ENCODE measurements at regions not wholly inside any gene's neighbourhood (a gene's known extent, or its start where the extent isn't known, plus 50 kb on each side); places are given as distances from the start of the nearest gene placed in this dataset.

DNA sequence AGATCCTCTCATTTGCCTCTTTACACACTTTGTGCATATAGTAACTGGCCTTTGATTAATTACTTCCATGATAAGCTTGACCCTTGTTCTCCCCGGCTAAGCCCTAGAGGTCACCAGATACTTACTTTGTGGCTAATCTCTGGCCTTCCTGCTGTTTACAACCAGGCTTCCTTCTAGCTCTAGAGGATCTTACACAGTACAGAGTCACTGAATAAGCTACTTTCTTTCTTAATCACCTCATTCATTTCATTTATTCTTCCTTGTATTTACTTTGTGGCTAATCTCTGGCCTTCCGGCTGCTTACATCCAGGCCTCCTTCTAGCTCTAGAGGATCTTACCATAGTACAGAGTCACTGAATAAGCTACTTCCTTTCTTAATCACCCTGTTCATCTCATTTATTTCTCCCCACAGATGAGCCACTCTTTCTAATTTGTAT, 144.3 kb upstream of the C1orf21 start:
- H3K4me2 ChIP-seq: no peak overlapping the region
- no peak overlapping the region for H3K4me3 ChIP-seq
- H3K27me3 ChIP-seq (ENCODE audit: insufficient read depth, low read depth): no peaks in the 10 kb centered on the region
- H3K27ac ChIP-seq: no peak overlapping the region
- H3K9me2 ChIP-seq (ENCODE audit: insufficient read depth): no peaks in the 10 kb centered on the region
- no peak for DNase-seq
- H4K20me1 ChIP-seq (ENCODE audit: insufficient read depth): no peaks in the 10 kb centered on the region
- TF ChIP-seq EZH2 (IDR thresholded peaks at IDR 0.05; ENCODE audit: low read depth) (no peak), CTCF (conservative IDR thresholded peaks at IDR 0.05) (no peak)
- no peaks in the 10 kb centered on the region for H3K4me1 ChIP-seq (replicated peaks; ENCODE audit: insufficient read depth)
- H3K36me3 ChIP-seq (ENCODE audit: low read depth): no peaks in the 10 kb centered on the region
- no peaks in the 10 kb centered on the region for H3F3A ChIP-seq (ENCODE audit: insufficient read depth, low read depth)
- ChIA-PET POLR2A (ENCODE audit: unreplicated experiment) (interaction anchor here (0.5 kb wide), 1 partner anchor 1008 kb away, joined by 5 read pairs; no protein-coding TSS in a partner anchor), CTCF (interaction anchor here (1.0 kb wide), 1 partner anchor 449 kb away, joined by 7 read pairs; no protein-coding TSS in a partner anchor)
- H2AFZ ChIP-seq: no peak overlapping the region
- H3K79me2 ChIP-seq (ENCODE audit: low read depth): no peaks in the 10 kb centered on the region
- BruUV-seq (replicated peaks): no TSS peak
- intact Hi-C loops (cut with micrococcal nuclease; ENCODE audit: unreplicated experiment): no loop called here
- no peaks in the 10 kb centered on the region for H3K9me3 ChIP-seq (ENCODE audit: insufficient read depth, low read depth)

- intact Hi-C loops (cut with micrococcal nuclease; ENCODE audit: unreplicated experiment): no loop called here
- TF ChIP-seq CTCF (conservative IDR thresholded peaks at IDR 0.05) (no peak), EZH2 (IDR thresholded peaks at IDR 0.05; ENCODE audit: low read depth) (no peak)
- no TSS peak for BruUV-seq (replicated peaks)
These were observed 141.9 kb upstream of the C1orf21 start for GRCh38 chr1:184244962-184245361.

DNA sequence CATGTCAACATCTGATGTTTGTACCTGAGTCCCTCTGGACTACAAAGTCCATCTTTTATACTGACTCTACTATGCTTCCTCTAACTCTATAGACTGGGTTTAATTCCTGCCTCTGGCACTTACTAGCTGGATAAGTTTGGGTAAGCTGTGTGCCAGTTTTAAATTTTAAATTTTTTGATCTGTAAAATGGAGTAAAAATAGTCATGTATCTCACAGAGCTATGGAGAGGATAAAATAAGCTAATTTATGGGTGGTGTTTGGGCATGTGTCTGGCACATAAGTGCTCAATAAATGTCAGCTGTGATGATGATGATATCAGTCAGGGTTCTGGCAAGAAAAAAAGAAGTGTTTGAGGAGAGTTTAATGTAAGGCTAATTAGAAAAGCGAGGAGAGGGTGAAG, 139.2 kb upstream of the C1orf21 start:
- intact Hi-C loops (cut with micrococcal nuclease; ENCODE audit: unreplicated experiment): no loop called here

More at GRCh38 chr1:184244962-184245361, 141.9 kb upstream of the C1orf21 start:
- no peaks in the 10 kb centered on the region for H3K9me3 ChIP-seq (ENCODE audit: insufficient read depth, low read depth)
- ChIA-PET CTCF (no interaction called here), POLR2A (ENCODE audit: unreplicated experiment) (no interaction called here)
- H2AFZ ChIP-seq: no peak overlapping the region
- H3K27ac ChIP-seq: no peak overlapping the region
- H3K4me2 ChIP-seq: no peak overlapping the region
- no peaks in the 10 kb centered on the region for H3K79me2 ChIP-seq (ENCODE audit: low read depth)
- no peaks in the 10 kb centered on the region; the same call in 1 of the 2 replicates for H3K27me3 ChIP-seq (ENCODE audit: insufficient read depth, low read depth)
- H4K20me1 ChIP-seq (ENCODE audit: insufficient read depth): no peaks in the 10 kb centered on the region
- H3K36me3 ChIP-seq (ENCODE audit: low read depth): no peaks in the 10 kb centered on the region
- no peaks in the 10 kb centered on the region for H3F3A ChIP-seq (ENCODE audit: insufficient read depth, low read depth)
- H3K4me1 ChIP-seq (replicated peaks; ENCODE audit: insufficient read depth): no peaks in the 10 kb centered on the region
- H3K4me3 ChIP-seq: no peak overlapping the region
- no peak for DNase-seq
- no peaks in the 10 kb centered on the region for H3K9me2 ChIP-seq (ENCODE audit: insufficient read depth)

More for the DNA sequence above, 139.2 kb upstream of the C1orf21 start:
- Histone ChIP-seq H3F3A (ENCODE audit: insufficient read depth, low read depth) (no peaks in the 10 kb centered on the region), H3K9me3 (ENCODE audit: insufficient read depth, low read depth) (no peaks in the 10 kb centered on the region), H3K27ac (no peak overlapping the region), H3K4me1 (replicated peaks; ENCODE audit: insufficient read depth) (no peaks in the 10 kb centered on the region), H4K20me1 (ENCODE audit: insufficient read depth) (no peaks in the 10 kb centered on the region), H3K36me3 (ENCODE audit: low read depth) (no peaks in the 10 kb centered on the region), H3K4me2 (no peak overlapping the region), H3K9me2 (ENCODE audit: insufficient read depth) (no peaks in the 10 kb centered on the region), H3K79me2 (ENCODE audit: low read depth) (no peaks in the 10 kb centered on the region), H3K4me3 (no peak overlapping the region), H2AFZ (no peak overlapping the region), H3K27me3 (ENCODE audit: insufficient read depth, low read depth) (no peaks in the 10 kb centered on the region; the same call in 1 of the 2 replicates)
- no peak for TF ChIP-seq CTCF (conservative IDR thresholded peaks at IDR 0.05)
- TF ChIP-seq EZH2 (IDR thresholded peaks at IDR 0.05; ENCODE audit: low read depth): no peak
- BruUV-seq (replicated peaks): no TSS peak
- CTCF ChIA-PET: no interaction called here
- POLR2A ChIA-PET (ENCODE audit: unreplicated experiment): no interaction called here
- DNase-seq: no peak
